CMK (cell line): ENCODE measurements at regions not wholly inside any gene's neighbourhood (a gene's known extent, or its start where the extent isn't known, plus 50 kb on each side); places are given as distances from the start of the nearest gene placed in this dataset.

Source experiments
- DNase-seq: peaks from one replicate; pipeline ENCODE4 v3.0.0-alpha.2; 2010; ENCODE audit warnings: low read depth

GRCh38 chr5:2801577-2802525 is 50.4 kb upstream of the IRX2 start:
- DNase-seq, result no peak
